ENCODE measurements at regions not wholly inside any gene's neighbourhood (a gene's known extent, or its start where the extent isn't known, plus 50 kb on each side); places are given as distances from the start of the nearest gene placed in this dataset.

- TF ChIP-seq PHF8 (conservative IDR thresholded peaks at IDR 0.05; ENCODE audit: low read depth, low read length) (no peak), CTCF (IDR thresholded peaks at IDR 0.05; ENCODE audit: control extremely low read depth in 1 of 3, insufficient read depth in 1 of 3, low read depth in 1 of 3, low read length in 3 of 3) (no peak), YY1 (IDR thresholded peaks at IDR 0.05; ENCODE audit: low read depth, low read length) (no peak), ZNF274 (IDR thresholded peaks at IDR 0.05; ENCODE audit: borderline replicate concordance, extremely low read depth, low read length) (no peak), BCL11A (IDR thresholded peaks at IDR 0.05; ENCODE audit: low read depth in 2 of 2, low read length in 2 of 2) (no peak)
These were observed 420.8 kb downstream of the MTRR start for GRCh38 chr5:8289779-8290178.

Data from H1 (cell line).